H1 (cell line): ENCODE measurements at regions not wholly inside any gene's neighbourhood (a gene's known extent, or its start where the extent isn't known, plus 50 kb on each side); places are given as distances from the start of the nearest gene placed in this dataset.

ENCODE experiments used
- NRF1 ChIP-seq: IDR thresholded peaks from 2 replicates; pipeline ENCODE4 v1.6.1; 2011; ENCODE audit warnings: mild to moderate bottlenecking, low read depth, low read length, improper control_type of control experiment
- TF ChIP-seq, protein P1 (sequence below): fragments of 300-600 bp; sonication (generic); IDR thresholded peaks from 2 replicates; pipeline ENCODE4 v1.7.1; 2012; ENCODE audit warnings: low read length, moderate library complexity, mild to moderate bottlenecking, inconsistent platforms; ENCODE audit not compliant: insufficient replicate concordance

DNA sequence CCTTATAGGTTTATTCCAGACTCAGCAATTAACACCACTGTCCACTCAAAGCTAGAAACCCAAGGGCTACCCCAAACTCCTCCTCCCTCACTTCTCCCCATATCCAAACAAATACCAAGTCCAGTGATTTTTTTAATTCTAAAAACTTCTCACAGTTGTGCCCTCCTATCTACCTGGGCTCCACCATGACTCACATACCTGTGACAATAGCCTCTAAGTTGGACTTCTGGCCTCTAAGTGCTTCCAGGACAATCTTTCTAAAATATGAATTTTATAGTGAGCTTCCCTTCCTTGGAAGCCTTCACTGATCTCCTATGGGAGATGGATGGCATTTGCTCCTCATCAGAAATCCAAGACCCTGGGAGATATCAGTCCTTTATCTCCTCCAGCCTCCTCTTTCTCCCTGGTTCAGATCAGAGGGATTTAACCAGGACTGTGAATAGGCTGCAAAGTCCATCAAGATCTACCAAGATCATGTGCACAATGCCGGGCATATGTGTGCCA, 219.3 kb downstream of the TOMM20 start (continued):
- TF ChIP-seq, protein P1, sequence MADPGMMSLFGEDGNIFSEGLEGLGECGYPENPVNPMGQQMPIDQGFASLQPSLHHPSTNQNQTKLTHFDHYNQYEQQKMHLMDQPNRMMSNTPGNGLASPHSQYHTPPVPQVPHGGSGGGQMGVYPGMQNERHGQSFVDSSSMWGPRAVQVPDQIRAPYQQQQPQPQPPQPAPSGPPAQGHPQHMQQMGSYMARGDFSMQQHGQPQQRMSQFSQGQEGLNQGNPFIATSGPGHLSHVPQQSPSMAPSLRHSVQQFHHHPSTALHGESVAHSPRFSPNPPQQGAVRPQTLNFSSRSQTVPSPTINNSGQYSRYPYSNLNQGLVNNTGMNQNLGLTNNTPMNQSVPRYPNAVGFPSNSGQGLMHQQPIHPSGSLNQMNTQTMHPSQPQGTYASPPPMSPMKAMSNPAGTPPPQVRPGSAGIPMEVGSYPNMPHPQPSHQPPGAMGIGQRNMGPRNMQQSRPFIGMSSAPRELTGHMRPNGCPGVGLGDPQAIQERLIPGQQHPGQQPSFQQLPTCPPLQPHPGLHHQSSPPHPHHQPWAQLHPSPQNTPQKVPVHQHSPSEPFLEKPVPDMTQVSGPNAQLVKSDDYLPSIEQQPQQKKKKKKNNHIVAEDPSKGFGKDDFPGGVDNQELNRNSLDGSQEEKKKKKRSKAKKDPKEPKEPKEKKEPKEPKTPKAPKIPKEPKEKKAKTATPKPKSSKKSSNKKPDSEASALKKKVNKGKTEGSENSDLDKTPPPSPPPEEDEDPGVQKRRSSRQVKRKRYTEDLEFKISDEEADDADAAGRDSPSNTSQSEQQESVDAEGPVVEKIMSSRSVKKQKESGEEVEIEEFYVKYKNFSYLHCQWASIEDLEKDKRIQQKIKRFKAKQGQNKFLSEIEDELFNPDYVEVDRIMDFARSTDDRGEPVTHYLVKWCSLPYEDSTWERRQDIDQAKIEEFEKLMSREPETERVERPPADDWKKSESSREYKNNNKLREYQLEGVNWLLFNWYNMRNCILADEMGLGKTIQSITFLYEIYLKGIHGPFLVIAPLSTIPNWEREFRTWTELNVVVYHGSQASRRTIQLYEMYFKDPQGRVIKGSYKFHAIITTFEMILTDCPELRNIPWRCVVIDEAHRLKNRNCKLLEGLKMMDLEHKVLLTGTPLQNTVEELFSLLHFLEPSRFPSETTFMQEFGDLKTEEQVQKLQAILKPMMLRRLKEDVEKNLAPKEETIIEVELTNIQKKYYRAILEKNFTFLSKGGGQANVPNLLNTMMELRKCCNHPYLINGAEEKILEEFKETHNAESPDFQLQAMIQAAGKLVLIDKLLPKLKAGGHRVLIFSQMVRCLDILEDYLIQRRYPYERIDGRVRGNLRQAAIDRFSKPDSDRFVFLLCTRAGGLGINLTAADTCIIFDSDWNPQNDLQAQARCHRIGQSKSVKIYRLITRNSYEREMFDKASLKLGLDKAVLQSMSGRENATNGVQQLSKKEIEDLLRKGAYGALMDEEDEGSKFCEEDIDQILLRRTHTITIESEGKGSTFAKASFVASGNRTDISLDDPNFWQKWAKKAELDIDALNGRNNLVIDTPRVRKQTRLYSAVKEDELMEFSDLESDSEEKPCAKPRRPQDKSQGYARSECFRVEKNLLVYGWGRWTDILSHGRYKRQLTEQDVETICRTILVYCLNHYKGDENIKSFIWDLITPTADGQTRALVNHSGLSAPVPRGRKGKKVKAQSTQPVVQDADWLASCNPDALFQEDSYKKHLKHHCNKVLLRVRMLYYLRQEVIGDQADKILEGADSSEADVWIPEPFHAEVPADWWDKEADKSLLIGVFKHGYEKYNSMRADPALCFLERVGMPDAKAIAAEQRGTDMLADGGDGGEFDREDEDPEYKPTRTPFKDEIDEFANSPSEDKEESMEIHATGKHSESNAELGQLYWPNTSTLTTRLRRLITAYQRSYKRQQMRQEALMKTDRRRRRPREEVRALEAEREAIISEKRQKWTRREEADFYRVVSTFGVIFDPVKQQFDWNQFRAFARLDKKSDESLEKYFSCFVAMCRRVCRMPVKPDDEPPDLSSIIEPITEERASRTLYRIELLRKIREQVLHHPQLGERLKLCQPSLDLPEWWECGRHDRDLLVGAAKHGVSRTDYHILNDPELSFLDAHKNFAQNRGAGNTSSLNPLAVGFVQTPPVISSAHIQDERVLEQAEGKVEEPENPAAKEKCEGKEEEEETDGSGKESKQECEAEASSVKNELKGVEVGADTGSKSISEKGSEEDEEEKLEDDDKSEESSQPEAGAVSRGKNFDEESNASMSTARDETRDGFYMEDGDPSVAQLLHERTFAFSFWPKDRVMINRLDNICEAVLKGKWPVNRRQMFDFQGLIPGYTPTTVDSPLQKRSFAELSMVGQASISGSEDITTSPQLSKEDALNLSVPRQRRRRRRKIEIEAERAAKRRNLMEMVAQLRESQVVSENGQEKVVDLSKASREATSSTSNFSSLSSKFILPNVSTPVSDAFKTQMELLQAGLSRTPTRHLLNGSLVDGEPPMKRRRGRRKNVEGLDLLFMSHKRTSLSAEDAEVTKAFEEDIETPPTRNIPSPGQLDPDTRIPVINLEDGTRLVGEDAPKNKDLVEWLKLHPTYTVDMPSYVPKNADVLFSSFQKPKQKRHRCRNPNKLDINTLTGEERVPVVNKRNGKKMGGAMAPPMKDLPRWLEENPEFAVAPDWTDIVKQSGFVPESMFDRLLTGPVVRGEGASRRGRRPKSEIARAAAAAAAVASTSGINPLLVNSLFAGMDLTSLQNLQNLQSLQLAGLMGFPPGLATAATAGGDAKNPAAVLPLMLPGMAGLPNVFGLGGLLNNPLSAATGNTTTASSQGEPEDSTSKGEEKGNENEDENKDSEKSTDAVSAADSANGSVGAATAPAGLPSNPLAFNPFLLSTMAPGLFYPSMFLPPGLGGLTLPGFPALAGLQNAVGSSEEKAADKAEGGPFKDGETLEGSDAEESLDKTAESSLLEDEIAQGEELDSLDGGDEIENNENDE = no peak
- no peak for TF ChIP-seq NRF1
